Mesenchymal stem cell (in vitro differentiated cells and primary cell): ENCODE measurements at regions not wholly inside any gene's neighbourhood (a gene's known extent, or its start where the extent isn't known, plus 50 kb on each side); places are given as distances from the start of the nearest gene placed in this dataset.

Experiments
- DNase-seq: peaks from one replicate; pipeline ENCODE4 v3.0.0-alpha.2; 2013
- H2AFZ ChIP-seq: one replicate; pipeline ENCODE4 v1.6.1; 2013; ENCODE audit warnings: low read depth, mild to moderate bottlenecking, control low read depth, inconsistent platforms, low read length, moderate library complexity
- H2AK5ac ChIP-seq: 2 replicates; pipeline ENCODE4 v1.6.1; 2013; ENCODE audit warnings: low read length, moderate library complexity, mild to moderate bottlenecking, inconsistent platforms; ENCODE audit not compliant: severe bottlenecking
- H2BK120ac ChIP-seq: one replicate; pipeline ENCODE4 v1.6.1; 2013; ENCODE audit warnings: low read depth, mild to moderate bottlenecking, inconsistent platforms, low read length, moderate library complexity
- H2BK12ac ChIP-seq, 2 experiments: one replicate each; pipeline ENCODE4 v1.6.1; 2013; ENCODE audit warnings: inconsistent platforms in 2 of 2, low read length in 2 of 2, mild to moderate bottlenecking in 2 of 2, moderate library complexity in 2 of 2, control low read depth in 1 of 2
- H2BK15ac ChIP-seq: one replicate; pipeline ENCODE4 v1.6.1; 2013; ENCODE audit warnings: mild to moderate bottlenecking, low read depth, inconsistent platforms; ENCODE audit not compliant: poor library complexity, severe bottlenecking
- H2BK5ac ChIP-seq: 2 replicates; pipeline ENCODE4 v1.6.1; 2013; ENCODE audit warnings: low read depth, mild to moderate bottlenecking, low read length, control low read depth, inconsistent platforms; ENCODE audit not compliant: poor library complexity, severe bottlenecking
- H3K14ac ChIP-seq, 2 experiments: one replicate each; pipeline ENCODE4 v1.6.1; 2013; ENCODE audit warnings: inconsistent platforms in 2 of 2, low read length in 2 of 2, control low read depth in 1 of 2, mild to moderate bottlenecking in 1 of 2, moderate library complexity in 1 of 2
- H3K18ac ChIP-seq, 2 experiments: one replicate each; pipeline ENCODE4 v1.6.1; 2013; ENCODE audit warnings: inconsistent platforms in 2 of 2, low read length in 2 of 2, control low read depth in 1 of 2, low read depth in 1 of 2, mild to moderate bottlenecking in 1 of 2
- H3K23ac ChIP-seq, 2 experiments: one replicate each; pipeline ENCODE4 v1.6.1; 2013; ENCODE audit warnings: inconsistent platforms in 2 of 2, low read length in 2 of 2, mild to moderate bottlenecking in 2 of 2, moderate library complexity in 2 of 2, control low read depth in 1 of 2
- H3K27ac ChIP-seq: 2 replicates; pipeline ENCODE4 v1.5.1; 2013; ENCODE audit warnings: mild to moderate bottlenecking, moderate library complexity, low read length, control low read depth, inconsistent platforms; ENCODE audit not compliant: poor library complexity, severe bottlenecking
- H3K27me3 ChIP-seq, 2 experiments: 2 replicates each; pipeline versions ENCODE4 v1.6.1 to v1.7.0; 2013; ENCODE audit warnings: low read length in 2 of 2, mild to moderate bottlenecking in 2 of 2, moderate library complexity in 2 of 2, control low read depth in 1 of 2, inconsistent platforms in 1 of 2; ENCODE audit not compliant: control insufficient read depth in 1 of 2, insufficient read depth in 1 of 2
- H3K36me3 ChIP-seq, 2 experiments: 2 replicates each; pipeline versions ENCODE4 v1.6.1 to v1.7.0; 2013; ENCODE audit warnings: low read length in 2 of 2, control low read depth in 1 of 2, inconsistent platforms in 1 of 2, low read depth in 1 of 2, mild to moderate bottlenecking in 1 of 2; ENCODE audit not compliant: insufficient read depth in 2 of 2, control insufficient read depth in 1 of 2
- H3K4ac ChIP-seq, 2 experiments: one replicate each; pipeline ENCODE4 v1.6.1; 2013; ENCODE audit warnings: inconsistent platforms in 2 of 2, low read length in 2 of 2, mild to moderate bottlenecking in 2 of 2, moderate library complexity in 2 of 2, control low read depth in 1 of 2, low read depth in 1 of 2
- H3K4me1 ChIP-seq: 2 replicates; pipeline ENCODE4 v1.6.1; 2013; ENCODE audit warnings: low read depth, low read length, control low read depth; ENCODE audit not compliant: control insufficient read depth, insufficient read depth
- H3K4me2 ChIP-seq: 2 replicates; pipeline ENCODE4 v1.6.1; 2013; ENCODE audit warnings: low read length, mild to moderate bottlenecking, inconsistent platforms; ENCODE audit not compliant: poor library complexity, severe bottlenecking
- H3K4me3 ChIP-seq, 2 experiments: 2 replicates each; pipeline versions ENCODE4 v1.5.1 to v1.7.0; 2013; ENCODE audit warnings: low read length in 2 of 2, mild to moderate bottlenecking in 2 of 2, control low read depth in 1 of 2, low read depth in 1 of 2; ENCODE audit not compliant: insufficient read depth in 1 of 2
- H3K79me1 ChIP-seq: replicated peaks from 2 replicates; pipeline ENCODE4 v1.6.1; 2013; ENCODE audit warnings: mild to moderate bottlenecking, control low read depth, low read length, inconsistent platforms; ENCODE audit not compliant: poor library complexity, severe bottlenecking
- H3K9ac ChIP-seq: 2 replicates; pipeline ENCODE4 v1.7.0; 2013; ENCODE audit warnings: mild to moderate bottlenecking, low read length, moderate library complexity
- H3K9me3 ChIP-seq: 2 replicates; pipeline ENCODE4 v1.7.0; 2013; ENCODE audit warnings: mild to moderate bottlenecking, low read length; ENCODE audit not compliant: control insufficient read depth
- H4K8ac ChIP-seq: one replicate; pipeline ENCODE4 v1.6.1; 2013; ENCODE audit warnings: inconsistent platforms, mild to moderate bottlenecking, low read length, moderate library complexity
- H4K91ac ChIP-seq: one replicate; pipeline ENCODE4 v1.6.1; 2013; ENCODE audit warnings: mild to moderate bottlenecking, low read length, inconsistent platforms
- WGBS: methylation state at CpG from one replicate; pipeline ENCODE4 v1.1.7; 2013; ENCODE audit warnings: mixed read lengths; 5-methylcytosine and 5-hydroxymethylcytosine counted together

GRCh38 chr17:13678361-13678760, 76.6 kb upstream of the HS3ST3A1 start:
- Histone ChIP-seq H4K8ac (no peak overlapping the region), H3K4ac (no peak overlapping the region), H2AK5ac (no peak overlapping the region), H2BK120ac (no peak overlapping the region), H3K4me3 (no peak overlapping the region), H3K79me1 (no peaks in the 10 kb centered on the region), H3K27me3 (no peaks in the 10 kb centered on the region), H3K9ac (no peak overlapping the region), H3K36me3 (no peaks in the 10 kb centered on the region), H3K27ac (no peak overlapping the region), H3K18ac (no peak overlapping the region), H2AFZ (no peak overlapping the region), H2BK5ac (no peak overlapping the region), H3K9me3 (peaks cover 3% of the 10 kb centered on the region), H3K14ac (no peak overlapping the region), H2BK12ac (no peak overlapping the region), H4K91ac (no peak overlapping the region), H3K4me2 (no peak overlapping the region), H2BK15ac (no peak overlapping the region), H3K4me1 (no peaks in the 10 kb centered on the region), H3K23ac (no peak overlapping the region)
- no peak for DNase-seq

DNA sequence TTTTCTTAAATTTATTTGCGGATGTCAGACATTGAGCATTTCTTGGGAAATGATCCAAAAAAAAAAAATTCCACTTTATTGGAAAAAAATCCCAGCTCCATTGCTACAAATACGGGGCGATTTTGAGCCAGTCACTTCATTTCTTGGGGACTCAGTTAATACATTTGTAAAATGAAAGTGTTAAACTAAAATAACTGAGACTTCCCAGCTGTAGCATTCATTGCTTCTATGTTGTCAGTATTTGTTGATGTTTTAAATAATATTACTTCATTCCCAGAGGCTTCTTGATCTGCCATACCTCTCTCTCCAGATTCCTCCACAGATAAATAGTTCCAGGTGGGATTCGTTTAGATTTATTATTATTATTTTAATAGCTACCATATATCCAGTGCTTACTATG, 77.1 kb upstream of the HS3ST3A1 start:
- WGBS: 60% methylated on average over 1 of the region's 4 CpGs

GRCh38 chr17:13688716-13689115, 87.0 kb upstream of the HS3ST3A1 start:
- no peak overlapping the region for H2BK120ac ChIP-seq
- no peaks in the 10 kb centered on the region for H3K4me1 ChIP-seq
- H2BK5ac ChIP-seq: no peak overlapping the region
- H3K4me2 ChIP-seq: no peak overlapping the region
- H4K8ac ChIP-seq: no peak overlapping the region
- no peak overlapping the region for H2AFZ ChIP-seq
- no peak overlapping the region for H2AK5ac ChIP-seq
- H3K79me1 ChIP-seq: no peaks in the 10 kb centered on the region
- no peak overlapping the region for H3K18ac ChIP-seq
- H3K27ac ChIP-seq: no peak overlapping the region
- H3K4ac ChIP-seq: no peak overlapping the region
- no peaks in the 10 kb centered on the region for H3K27me3 ChIP-seq
- no peak overlapping the region for H4K91ac ChIP-seq
- H3K9me3 ChIP-seq: no peaks in the 10 kb centered on the region
- DNase-seq: no peak
- no peak overlapping the region for H3K9ac ChIP-seq
- H2BK15ac ChIP-seq: no peak overlapping the region
- no peak overlapping the region for H3K4me3 ChIP-seq
- no peak overlapping the region for H2BK12ac ChIP-seq
- no peak overlapping the region for H3K23ac ChIP-seq
- 87% methylated on average over 2 of the region's 3 CpGs for WGBS
- H3K36me3 ChIP-seq: no peaks in the 10 kb centered on the region
- no peak overlapping the region for H3K14ac ChIP-seq

More for the DNA sequence above, 77.1 kb upstream of the HS3ST3A1 start:
- no peaks in the 10 kb centered on the region for H3K4me1 ChIP-seq
- no peak overlapping the region for H2BK15ac ChIP-seq
- no peaks in the 10 kb centered on the region for H3K27me3 ChIP-seq
- no peak overlapping the region for H3K27ac ChIP-seq
- H3K4ac ChIP-seq: no peak overlapping the region
- no peak overlapping the region for H2BK5ac ChIP-seq
- no peak overlapping the region for H3K18ac ChIP-seq
- no peak overlapping the region for H3K14ac ChIP-seq
- H3K36me3 ChIP-seq: no peaks in the 10 kb centered on the region
- no peaks in the 10 kb centered on the region for H3K79me1 ChIP-seq
- H4K91ac ChIP-seq: no peak overlapping the region
- no peak overlapping the region for H3K9ac ChIP-seq
- H2BK12ac ChIP-seq: no peak overlapping the region
- H4K8ac ChIP-seq: no peak overlapping the region
- no peaks in the 10 kb centered on the region for H3K9me3 ChIP-seq
- DNase-seq: no peak
- no peak overlapping the region for H2AK5ac ChIP-seq
- no peak overlapping the region for H3K4me3 ChIP-seq
- H3K23ac ChIP-seq: no peak overlapping the region
- H2BK120ac ChIP-seq: no peak overlapping the region
- H2AFZ ChIP-seq: no peak overlapping the region
- no peak overlapping the region for H3K4me2 ChIP-seq

GRCh38 chr17:13690806-13691205, 89.1 kb upstream of the HS3ST3A1 start:
- Histone ChIP-seq H3K9ac (no peak overlapping the region), H3K79me1 (no peaks in the 10 kb centered on the region), H3K36me3 (no peaks in the 10 kb centered on the region), H2AK5ac (no peak overlapping the region), H4K8ac (no peak overlapping the region), H3K9me3 (no peaks in the 10 kb centered on the region), H3K4me2 (no peak overlapping the region), H3K27me3 (no peaks in the 10 kb centered on the region), H3K4me3 (no peak overlapping the region), H3K14ac (no peak overlapping the region), H2BK120ac (no peak overlapping the region), H3K27ac (no peak overlapping the region), H3K4ac (no peak overlapping the region), H3K23ac (no peak overlapping the region), H2AFZ (no peak overlapping the region), H3K4me1 (no peaks in the 10 kb centered on the region), H3K18ac (no peak overlapping the region), H2BK5ac (no peak overlapping the region), H2BK15ac (no peak overlapping the region), H2BK12ac (no peak overlapping the region), H4K91ac (no peak overlapping the region)
- DNase-seq: no peak
- no CpG with 5 or more reads among the region's 1 CpG for WGBS
